Choroid plexus epithelial cell (primary cell): ENCODE measurements at regions not wholly inside any gene's neighbourhood (a gene's known extent, or its start where the extent isn't known, plus 50 kb on each side); places are given as distances from the start of the nearest gene placed in this dataset.

Experiments
- DNase-seq: peaks from one replicate; pipeline ENCODE4 v3.0.0-alpha.2; 2010; ENCODE audit warnings: low read depth
- H3K4me3 ChIP-seq: 2 replicates; pipeline ENCODE4 v1.5.1; 2011; ENCODE audit warnings: low read depth, mild to moderate bottlenecking, control low read depth, low read length, moderate library complexity
- TF ChIP-seq, protein P1 (sequence below): conservative IDR thresholded peaks from 2 replicates; pipeline ENCODE4 v1.5.1; 2011; ENCODE audit warnings: low read depth, mild to moderate bottlenecking, control low read depth, inconsistent platforms, low read length, moderate library complexity

DNA sequence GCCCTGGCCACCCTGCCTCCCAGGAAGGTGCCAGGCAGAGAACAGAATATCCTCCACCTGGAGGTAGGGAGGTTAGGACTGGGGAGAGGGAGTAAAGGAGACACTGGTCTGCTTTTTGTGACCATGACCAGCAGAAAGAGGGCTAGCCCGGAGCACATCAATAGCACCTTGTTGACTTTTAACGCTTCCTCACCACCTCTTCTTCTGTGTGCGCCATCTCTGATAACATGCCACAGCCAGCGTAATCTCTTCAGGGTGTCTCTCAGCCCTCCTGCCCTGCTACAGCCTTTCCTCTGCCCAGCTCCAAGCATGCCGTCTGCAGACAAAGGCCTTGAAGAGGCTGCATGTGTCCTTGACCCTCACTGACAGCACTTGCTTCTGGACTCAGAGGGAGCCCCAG lies 50.9 kb upstream of the GJA5 start:
- no peak overlapping the region for H3K4me3 ChIP-seq
- TF ChIP-seq, protein P1, sequence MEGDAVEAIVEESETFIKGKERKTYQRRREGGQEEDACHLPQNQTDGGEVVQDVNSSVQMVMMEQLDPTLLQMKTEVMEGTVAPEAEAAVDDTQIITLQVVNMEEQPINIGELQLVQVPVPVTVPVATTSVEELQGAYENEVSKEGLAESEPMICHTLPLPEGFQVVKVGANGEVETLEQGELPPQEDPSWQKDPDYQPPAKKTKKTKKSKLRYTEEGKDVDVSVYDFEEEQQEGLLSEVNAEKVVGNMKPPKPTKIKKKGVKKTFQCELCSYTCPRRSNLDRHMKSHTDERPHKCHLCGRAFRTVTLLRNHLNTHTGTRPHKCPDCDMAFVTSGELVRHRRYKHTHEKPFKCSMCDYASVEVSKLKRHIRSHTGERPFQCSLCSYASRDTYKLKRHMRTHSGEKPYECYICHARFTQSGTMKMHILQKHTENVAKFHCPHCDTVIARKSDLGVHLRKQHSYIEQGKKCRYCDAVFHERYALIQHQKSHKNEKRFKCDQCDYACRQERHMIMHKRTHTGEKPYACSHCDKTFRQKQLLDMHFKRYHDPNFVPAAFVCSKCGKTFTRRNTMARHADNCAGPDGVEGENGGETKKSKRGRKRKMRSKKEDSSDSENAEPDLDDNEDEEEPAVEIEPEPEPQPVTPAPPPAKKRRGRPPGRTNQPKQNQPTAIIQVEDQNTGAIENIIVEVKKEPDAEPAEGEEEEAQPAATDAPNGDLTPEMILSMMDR: no peak
- DNase-seq: no peak

DNA sequence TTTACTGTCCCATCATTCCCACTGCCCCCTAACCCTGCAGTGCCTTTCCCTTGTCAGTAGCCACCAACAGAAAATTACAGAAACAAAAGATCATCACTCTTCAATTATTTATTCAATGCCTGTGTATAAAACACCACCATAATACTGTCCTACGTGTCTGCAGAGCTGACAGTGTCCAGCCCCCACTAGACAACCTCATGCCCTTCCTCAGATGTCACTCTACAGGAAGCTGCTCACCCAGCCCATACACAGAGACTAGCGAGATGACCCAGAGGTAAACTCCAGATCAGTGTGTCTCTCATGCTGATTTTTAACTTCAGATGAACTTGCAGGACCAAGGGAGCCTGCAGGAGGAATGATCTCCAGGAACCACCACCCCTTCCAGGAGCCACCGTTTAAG lies 51.3 kb upstream of the GJA5 start:
- TF ChIP-seq, protein P1: no peak
- no peak overlapping the region for H3K4me3 ChIP-seq
- no peak for DNase-seq

DNA sequence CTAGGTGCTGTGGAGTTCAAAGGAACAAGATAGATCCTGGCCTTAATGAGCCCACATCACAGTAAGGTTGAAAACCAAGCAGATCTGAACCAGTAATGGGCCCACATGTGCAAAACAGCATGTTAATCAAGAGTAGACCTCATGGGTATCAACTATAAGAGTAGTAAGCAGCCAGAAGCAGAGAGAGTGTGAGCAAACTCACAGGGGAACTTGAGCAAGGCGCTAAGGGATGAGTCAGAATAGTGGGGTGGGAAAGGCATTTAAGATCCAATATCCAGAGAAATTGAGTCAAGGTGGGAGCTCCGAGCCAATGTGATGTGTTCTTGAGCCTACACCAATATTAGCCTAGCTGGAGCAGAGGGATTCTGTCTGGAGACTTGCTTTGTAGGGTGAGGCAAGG lies 52.4 kb upstream of the GJA5 start:
- TF ChIP-seq, protein P1: no peak
- DNase-seq: peak; percentile 22
- no peak overlapping the region for H3K4me3 ChIP-seq

DNA sequence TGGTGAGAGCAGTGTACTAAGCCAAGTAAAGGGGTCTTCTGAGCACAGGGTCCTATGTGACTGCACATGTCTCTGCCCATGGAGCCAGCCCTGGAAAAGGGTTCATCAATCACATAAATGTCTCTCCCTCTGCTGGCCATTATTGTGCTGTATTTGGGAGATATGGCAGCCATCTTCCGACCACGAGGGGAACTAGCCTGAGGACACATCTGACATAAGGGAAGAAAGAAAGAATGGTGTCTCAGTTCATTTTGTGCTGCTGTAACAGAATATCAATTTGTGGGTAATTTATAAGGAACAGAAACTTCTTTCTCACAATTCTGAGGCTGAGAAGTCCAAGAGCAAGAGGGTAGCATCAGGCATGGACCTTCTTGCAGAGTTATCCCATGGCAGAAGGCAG lies 55.1 kb upstream of the GJA5 start:
- DNase-seq: no peak
- H3K4me3 ChIP-seq: no peak overlapping the region
- TF ChIP-seq, protein P1: peak; percentile 12

DNA sequence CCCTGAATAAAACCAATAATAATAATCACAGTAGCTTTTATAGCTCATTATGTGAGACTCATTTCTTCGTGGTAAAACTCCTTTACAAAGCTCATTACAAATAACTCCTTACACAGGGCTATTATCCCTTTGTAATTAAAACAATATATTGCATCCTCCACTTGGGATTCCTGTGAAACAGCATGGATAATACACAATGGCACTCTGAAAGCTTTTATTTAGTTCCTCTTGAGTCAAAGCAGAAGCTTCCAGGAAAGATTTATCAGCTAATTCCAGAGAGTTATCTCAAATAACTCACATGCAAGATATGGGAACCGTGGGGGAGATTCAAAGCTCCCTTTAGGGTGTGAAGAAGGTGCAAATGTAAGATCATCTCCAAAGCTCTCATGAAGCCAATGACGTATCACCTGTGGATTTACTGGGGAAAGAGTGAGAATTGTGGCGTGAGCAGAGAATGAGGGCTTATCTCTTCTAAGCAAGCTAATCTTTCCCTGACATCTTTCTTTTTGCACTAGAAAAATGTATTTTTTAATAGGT lies 60.4 kb upstream of the GJA5 start:
- DNase-seq: no peak
- H3K4me3 ChIP-seq: no peak overlapping the region
- TF ChIP-seq, protein P1: no peak

DNA sequence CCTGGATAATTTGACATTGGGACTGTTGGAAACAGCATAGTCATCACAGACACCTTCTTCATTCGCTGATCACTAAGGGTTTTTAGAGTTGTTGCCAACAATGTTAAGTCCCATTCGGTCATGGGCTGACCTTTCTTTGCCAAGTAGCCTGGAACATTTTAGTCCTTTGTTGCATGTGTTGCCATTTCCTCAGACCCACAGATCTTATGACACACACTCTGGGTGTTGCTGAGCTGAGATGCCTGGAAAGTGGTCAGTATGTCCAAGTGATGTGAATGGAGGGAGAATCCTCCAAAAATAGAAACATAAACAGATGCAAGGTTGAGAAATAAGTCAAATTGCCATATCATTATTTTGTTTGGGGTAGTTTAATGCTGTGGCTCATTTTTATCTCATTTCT lies 61.5 kb upstream of the GJA5 start:
- no peak overlapping the region for H3K4me3 ChIP-seq
- TF ChIP-seq, protein P1: no peak
- peak; percentile 26 for DNase-seq

DNA sequence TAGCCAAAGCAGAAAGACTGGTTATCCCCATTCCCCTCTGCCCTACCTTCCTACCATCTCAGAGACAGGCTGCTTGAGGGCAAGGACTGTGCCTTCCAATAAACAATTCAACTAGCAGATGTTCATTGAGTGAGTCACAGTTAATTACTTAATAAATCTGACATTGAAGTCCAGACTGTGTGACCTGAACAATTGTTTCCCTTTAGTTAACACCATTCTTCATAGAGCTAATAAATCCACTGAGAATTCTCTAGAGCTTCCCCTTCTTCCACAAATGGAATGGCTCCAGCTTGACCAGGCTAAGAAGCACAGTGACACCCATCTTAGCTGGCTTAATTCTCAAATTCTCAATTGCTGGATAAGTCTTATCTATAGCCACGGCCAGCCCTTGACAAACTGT lies 61.9 kb upstream of the GJA5 start:
- DNase-seq: no peak
- TF ChIP-seq, protein P1: no peak
- H3K4me3 ChIP-seq: no peak overlapping the region
